Activated CD8-positive, alpha-beta memory T cell treated with anti-CD3 and anti-CD28 coated beads for 48 hours (primary cell): ENCODE measurements at regions not wholly inside any gene's neighbourhood (a gene's known extent, or its start where the extent isn't known, plus 50 kb on each side); places are given as distances from the start of the nearest gene placed in this dataset.

Experiments used
- DNase-seq, 3 experiments: peaks; one replicate each; pipeline ENCODE4 v3.0.0-alpha.2; 2020; ENCODE audit warnings: low read depth in 2 of 3, low spot score in 2 of 3

GRCh38 chr10:57791546-57791945 lies 476.1 kb downstream of the IPMK start:
- DNase-seq = no peak

- DNase-seq = no peak
Measured at GRCh38 chr10:57790703-57791102, 477.0 kb downstream of the IPMK start.

GRCh38 chr10:57788117-57788516 lies 479.6 kb downstream of the IPMK start:
- no peak for DNase-seq

GRCh38 chr10:57786850-57787750 lies 480.6 kb downstream of the IPMK start:
- DNase-seq = no peak

GRCh38 chr10:57786331-57786730 lies 481.4 kb downstream of the IPMK start:
- DNase-seq = no peak

GRCh38 chr10:57785546-57785945 lies 482.1 kb downstream of the IPMK start:
- no peak for DNase-seq

- DNase-seq = no peak
Measured at GRCh38 chr10:57785068-57785467, 482.6 kb downstream of the IPMK start.

- no peak for DNase-seq
Measured at GRCh38 chr10:57776688-57777432, 490.8 kb downstream of the IPMK start.

GRCh38 chr10:57775250-57775649 lies 492.4 kb downstream of the IPMK start:
- DNase-seq = no peak

GRCh38 chr10:57769298-57769697 lies 498.4 kb downstream of the IPMK start:
- DNase-seq = no peak

- DNase-seq = no peak
Measured at GRCh38 chr10:57759777-57760176, 507.9 kb downstream of the IPMK start.

- no peak for DNase-seq
Measured at GRCh38 chr10:57754803-57755202, 512.9 kb downstream of the IPMK start.

- no peak for DNase-seq
Measured at GRCh38 chr10:57743711-57744110, 524.0 kb downstream of the IPMK start.

- DNase-seq = no peak
Measured at GRCh38 chr10:57741751-57742150, 525.9 kb downstream of the IPMK start.

- no peak for DNase-seq
Measured at GRCh38 chr10:57723305-57723704, 544.4 kb downstream of the IPMK start.

- no peak for DNase-seq
Measured at GRCh38 chr10:57716884-57717283, 550.8 kb downstream of the IPMK start.

GRCh38 chr10:57715233-57715632 lies 552.5 kb downstream of the IPMK start:
- no peak for DNase-seq

- DNase-seq = no peak
Measured at GRCh38 chr10:57707300-57707658, 560.4 kb downstream of the IPMK start.

- no peak for DNase-seq
Measured at GRCh38 chr10:57706576-57707299, 561.0 kb downstream of the IPMK start.

GRCh38 chr10:57706016-57706415 lies 561.7 kb downstream of the IPMK start:
- DNase-seq = no peak

- no peak for DNase-seq
Measured at GRCh38 chr10:57699944-57700343, 567.8 kb downstream of the IPMK start.

- DNase-seq = no peak
Measured at GRCh38 chr10:57696641-57697040, 571.1 kb downstream of the IPMK start.
